ENCODE measurements at regions not wholly inside any gene's neighbourhood (a gene's known extent, or its start where the extent isn't known, plus 50 kb on each side); places are given as distances from the start of the nearest gene placed in this dataset.
"Not testable (repeated sequence)": the region's sequence is repeated elsewhere in the genome, so short reads cannot be mapped to it uniquely, and the experiment has no call there.

- TF ChIP-seq SP1 (IDR thresholded peaks at IDR 0.05); NFRKB (IDR thresholded peaks at IDR 0.05); SUZ12 (IDR thresholded peaks at IDR 0.05); FOXM1 (IDR thresholded peaks at IDR 0.05; ENCODE audit: borderline replicate concordance); BHLHE40 (IDR thresholded peaks at IDR 0.05; ENCODE audit: borderline replicate concordance); FOXK2 (IDR thresholded peaks at IDR 0.05); ELF4 (IDR thresholded peaks at IDR 0.05); L3MBTL2 (conservative IDR thresholded peaks at IDR 0.05); LEF1 (IDR thresholded peaks at IDR 0.05; ENCODE audit: borderline replicate concordance); FOXA1 (IDR thresholded peaks at IDR 0.05); TARDBP (IDR thresholded peaks at IDR 0.05); HDGF (IDR thresholded peaks at IDR 0.05; ENCODE audit: borderline replicate concordance); ZNF384 (IDR thresholded peaks at IDR 0.05): not testable (repeated sequence)
- TF ChIP-seq, protein P1, sequence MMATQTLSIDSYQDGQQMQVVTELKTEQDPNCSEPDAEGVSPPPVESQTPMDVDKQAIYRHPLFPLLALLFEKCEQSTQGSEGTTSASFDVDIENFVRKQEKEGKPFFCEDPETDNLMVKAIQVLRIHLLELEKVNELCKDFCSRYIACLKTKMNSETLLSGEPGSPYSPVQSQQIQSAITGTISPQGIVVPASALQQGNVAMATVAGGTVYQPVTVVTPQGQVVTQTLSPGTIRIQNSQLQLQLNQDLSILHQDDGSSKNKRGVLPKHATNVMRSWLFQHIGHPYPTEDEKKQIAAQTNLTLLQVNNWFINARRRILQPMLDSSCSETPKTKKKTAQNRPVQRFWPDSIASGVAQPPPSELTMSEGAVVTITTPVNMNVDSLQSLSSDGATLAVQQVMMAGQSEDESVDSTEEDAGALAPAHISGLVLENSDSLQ (IDR thresholded peaks at IDR 0.05) = not testable (repeated sequence)
These were observed 225.6 kb upstream of the DUSP10 start for GRCh38 chr1:221967538-221967937.
